K562 (cell line): ENCODE measurements at regions not wholly inside any gene's neighbourhood (a gene's known extent, or its start where the extent isn't known, plus 50 kb on each side); places are given as distances from the start of the nearest gene placed in this dataset.

Experiments
- ATAC-seq: fragments of 200-7000 bp; cut with Tn5 transposase; 3 replicates; pipeline ENCODE4 v1.9.1; 2020; ENCODE audit warnings: moderate library complexity
- BruUV-seq: library from RNA; stranded (reverse); fragments of 400-500 nt; replicated peaks from 2 replicates; lab custom pipeline; 2021; lab: Mats Ljungman, UMichigan
- CTCF ChIA-PET: fragments of 300-600 bp; formaldehyde crosslinking; extraction: SDS; loops from one replicate; lab custom pipeline; 2021; ENCODE audit warnings: low intra/inter-chr PET ratio; lab: Yijun Ruan, JAX
- POLR2A ChIA-PET: fragments of 300-600, 350-650 bp; sonication (Branson Sonifier 250); formaldehyde crosslinking; extraction: SDS; loops from one replicate; lab custom pipeline; 2021; ENCODE audit warnings: antibody characterized with exemption, inconsistent platforms; lab: Yijun Ruan, JAX
- DNase-seq, 4 experiments: peaks; one replicate each; pipeline versions ENCODE4 v3.0.0 to v3.0.0-alpha.2; 2011 to 2018; ENCODE audit warnings: low spot score in 3 of 4, mixed read lengths in 3 of 4; ENCODE audit errors: extremely low read depth in 1 of 4
- FAIRE-seq: peaks from 2 replicates; lab custom pipeline; 2011; peaks lifted over from hg19 to GRCh38; lab: Jason Lieb, UNC
- H2AFZ ChIP-seq: 2 replicates; pipeline ENCODE4 v1.6.0; 2011; ENCODE audit warnings: low read depth, low read length, control low read depth, inconsistent platforms
- H3K27ac ChIP-seq: fragments of 200-600 bp; 3 replicates; pipeline ENCODE4 v1.8.0; 2011; ENCODE audit warnings: low read depth, mild to moderate bottlenecking, control low read depth, inconsistent platforms, low read length, moderate library complexity, mixed read lengths; ENCODE audit errors: extremely low read depth
- H3K27me3 ChIP-seq, 2 experiments: fragments of 300-600 bp in 1 of 2; 2 replicates in 1 of 2; 3 replicates in 1 of 2; pipeline versions ENCODE4 v1.6.0 to v1.8.0; 2011; ENCODE audit warnings: inconsistent platforms in 2 of 2, low read length in 2 of 2, mild to moderate bottlenecking in 1 of 2, mixed read lengths in 1 of 2, moderate library complexity in 1 of 2; ENCODE audit not compliant: control insufficient read depth in 2 of 2, insufficient read depth in 2 of 2
- H3K36me3 ChIP-seq: fragments of 300-600 bp; 3 replicates; pipeline ENCODE4 v1.8.0; 2011; ENCODE audit warnings: mild to moderate bottlenecking, low read length, inconsistent platforms; ENCODE audit not compliant: control insufficient read depth, insufficient read depth
- H3K4me1 ChIP-seq, 2 experiments: fragments of 200-600 bp in 1 of 2; replicated peaks in 1 of 2; 2 replicates in 1 of 2; 3 replicates in 1 of 2; pipeline versions ENCODE4 v1.5.1 to v1.8.0; 2011; ENCODE audit warnings: inconsistent platforms in 2 of 2, low read length in 2 of 2, mild to moderate bottlenecking in 1 of 2, mixed read lengths in 1 of 2, moderate library complexity in 1 of 2; ENCODE audit not compliant: control insufficient read depth in 2 of 2, insufficient read depth in 2 of 2
- H3K4me2 ChIP-seq: 2 replicates; pipeline ENCODE4 v1.6.1; 2011; ENCODE audit warnings: low read length, control low read depth, inconsistent platforms, mixed read lengths; ENCODE audit not compliant: insufficient read depth
- H3K4me3 ChIP-seq: fragments of 200-600 bp; sonication (generic), shearing (Covaris generic); 2 replicates; pipeline ENCODE4 v1.5.1; 2016; ENCODE audit warnings: control low read depth, inconsistent platforms
- H3K79me2 ChIP-seq: fragments of 200-600 bp; 3 replicates; pipeline ENCODE4 v1.8.0; 2011; ENCODE audit warnings: low read length, inconsistent platforms; ENCODE audit not compliant: control insufficient read depth, insufficient read depth
- H3K9ac ChIP-seq, 2 experiments: 2 replicates each; pipeline versions ENCODE4 v1.6.0 to v1.6.1; 2011; ENCODE audit warnings: low read depth in 2 of 2, low read length in 2 of 2, control low read depth in 1 of 2, inconsistent platforms in 1 of 2, mild to moderate bottlenecking in 1 of 2, mixed read lengths in 1 of 2; ENCODE audit not compliant: insufficient read depth in 1 of 2
- H3K9me1 ChIP-seq: one replicate; pipeline ENCODE4 v1.6.0; 2011; ENCODE audit warnings: inconsistent platforms, mild to moderate bottlenecking, low read length, moderate library complexity; ENCODE audit not compliant: control insufficient read depth, insufficient read depth
- H3K9me3 ChIP-seq: replicated peaks from 2 replicates; pipeline ENCODE4 v1.5.1; 2011; ENCODE audit warnings: low read depth, low read length, inconsistent platforms; ENCODE audit not compliant: control insufficient read depth, insufficient read depth
- H4K20me1 ChIP-seq: replicated peaks from 2 replicates; pipeline ENCODE4 v1.6.1; 2011; ENCODE audit warnings: low read length, inconsistent platforms, mixed read lengths; ENCODE audit not compliant: control insufficient read depth, insufficient read depth
- CTBP1 ChIP-seq: fragments of 450-650 bp; IDR thresholded peaks from 2 replicates; pipeline ENCODE4 v1.6.1; 2016; ENCODE audit warnings: borderline replicate concordance
- FIP1L1 ChIP-seq: fragments of 200-400 bp; formaldehyde crosslinking; IDR thresholded peaks from 2 replicates; pipeline ENCODE4 v1.6.1; 2018; ENCODE audit warnings: mild to moderate bottlenecking, low read depth, low read length; ENCODE audit not compliant: poor library complexity, severe bottlenecking
- MLLT1 ChIP-seq, 2 experiments: fragments of 450-650 bp; IDR thresholded peaks; 2 replicates each; pipeline ENCODE4 v1.6.1; 2016
- MTF1 ChIP-seq: fragments of 250-450 bp; sonication (Bioruptor Pico); IDR thresholded peaks from 2 replicates; pipeline ENCODE4 v1.9.0; 2021; ENCODE audit warnings: moderate library complexity, mild to moderate bottlenecking, inconsistent platforms, borderline replicate concordance
- NFRKB ChIP-seq: fragments of 450-650 bp; IDR thresholded peaks from 2 replicates; pipeline ENCODE4 v1.6.1; 2016; ENCODE audit warnings: low read depth
- SNAPC5 ChIP-seq: fragments of 250-450 bp; sonication (Bioruptor Pico); IDR thresholded peaks from 2 replicates; pipeline ENCODE4 v1.8.0; 2021; ENCODE audit warnings: moderate library complexity, mild to moderate bottlenecking, inconsistent platforms
- TCF7L2 ChIP-seq: fragments of 150-350 bp; IDR thresholded peaks from 2 replicates; pipeline ENCODE4 v1.6.1; 2016; ENCODE audit warnings: low read depth, mild to moderate bottlenecking, low read length, moderate library complexity
- TOE1 ChIP-seq, 2 experiments: fragments of 450-650 bp in 1 of 2; sonication (generic) in 1 of 2; formaldehyde crosslinking in 1 of 2; IDR thresholded peaks; 2 replicates each; pipeline versions ENCODE4 v1.7.1 to v1.8.0; 2016 to 2022; ENCODE audit warnings: borderline replicate concordance in 2 of 2, mild to moderate bottlenecking in 2 of 2, antibody characterized with exemption in 1 of 2, inconsistent platforms in 1 of 2, low read depth in 1 of 2, missing genetic modification reagents in 1 of 2, moderate library complexity in 1 of 2
- XRCC4 ChIP-seq: IDR thresholded peaks from one replicate; pipeline ENCODE4 v1.6.1; 2011; ENCODE audit not compliant: insufficient read depth, insufficient read length; ENCODE audit errors: extremely low read depth
- ZC3H4 ChIP-seq: sonication (generic); formaldehyde crosslinking; IDR thresholded peaks from 2 replicates; pipeline ENCODE4 v1.9.0; 2021; ENCODE audit warnings: missing genetic modification reagents, borderline replicate concordance
- ZNF12 ChIP-seq: sonication (generic); formaldehyde crosslinking; IDR thresholded peaks from 2 replicates; pipeline ENCODE4 v1.4.0; 2020; ENCODE audit warnings: mild to moderate bottlenecking, missing genetic modification reagents
- ZNF124 ChIP-seq: sonication (generic); formaldehyde crosslinking; IDR thresholded peaks from 2 replicates; pipeline ENCODE4 v1.8.1; 2022; ENCODE audit warnings: missing genetic modification reagents
- ZNF197 ChIP-seq: fragments of 200-800 bp; sonication (Bioruptor generic); IDR thresholded peaks from 2 replicates; pipeline ENCODE4 v1.6.1; 2016; ENCODE audit warnings: low read depth, missing genetic modification characterization, missing compliant biosample characterization
- ZNF444 ChIP-seq: fragments of 250-450 bp; sonication (Bioruptor Pico); IDR thresholded peaks from 2 replicates; pipeline ENCODE4 v1.4.0; 2020; ENCODE audit warnings: mild to moderate bottlenecking, moderate library complexity
- ZNF589 ChIP-seq: fragments of 200-800 bp; sonication (Bioruptor generic); IDR thresholded peaks from 2 replicates; pipeline ENCODE4 v1.6.1; 2016; ENCODE audit warnings: low read depth, missing genetic modification characterization, missing compliant biosample characterization
- in situ Hi-C: fragments of 300-500 bp; cut with MboI; formaldehyde crosslinking; loops from 4 replicates; pipeline ENCODE4 v1.15.0; 2018; ENCODE audit warnings: inconsistent platforms, mixed read lengths
- intact Hi-C: fragments of 100-400 bp; cut with micrococcal nuclease; formaldehyde crosslinking; loops from 2 replicates; pipeline ENCODE4 v1.14.2; 2022
- TF ChIP-seq, protein P1 (sequence below): fragments of 450-650 bp; IDR thresholded peaks from 2 replicates; pipeline ENCODE4 v1.6.1; 2017; ENCODE audit warnings: antibody characterized with exemption
- TF ChIP-seq, protein P2 (sequence below): fragments of 450-650 bp; formaldehyde crosslinking; IDR thresholded peaks from 2 replicates; pipeline ENCODE4 v1.4.0; 2020; ENCODE audit warnings: mild to moderate bottlenecking, moderate library complexity

- no peak for TF ChIP-seq ZNF124 (CRISPR knock-in tag)
- no peak for TF ChIP-seq SNAPC5 (CRISPR knock-in tag)
- no peak for TF ChIP-seq ZNF444
- no peak for TF ChIP-seq NFRKB
- TF ChIP-seq MLLT1 (IDR thresholded peaks at IDR 0.05), result no peak
Observed at GRCh38 chr5:116830079-116830478, 255.5 kb upstream of the SEMA6A start (continued).

DNA sequence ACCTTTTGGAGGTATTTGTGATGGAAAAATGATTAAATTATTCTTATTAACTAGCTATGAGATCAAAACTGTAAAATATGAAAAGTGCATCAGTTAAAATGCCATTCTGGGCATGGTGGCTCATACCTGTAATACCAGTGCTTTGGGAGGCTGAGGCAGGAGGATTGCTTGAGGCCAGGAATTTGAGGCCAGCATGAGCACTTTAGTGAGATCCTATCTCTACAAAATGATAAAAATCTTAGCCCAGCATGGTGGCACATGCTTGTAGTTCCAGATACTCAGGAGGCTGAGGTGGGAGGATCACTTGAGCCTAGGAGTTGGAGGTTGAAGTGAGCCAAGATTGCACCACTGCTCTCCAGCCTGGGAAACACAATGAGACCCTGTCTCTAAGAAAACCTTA is 252.5 kb upstream of the SEMA6A start:
- FAIRE-seq (no peak), DNase-seq (no peak), ATAC-seq (no peak)
- in situ Hi-C loops, result no loop called here
- Histone ChIP-seq H3K9me1 (no peaks in the 10 kb centered on the region), H3K4me3 (no peak overlapping the region), H3K4me1 (no peaks in the 10 kb centered on the region), H4K20me1 (no peaks in the 10 kb centered on the region), H2AFZ (no peak overlapping the region), H3K27me3 (no peaks in the 10 kb centered on the region), H3K36me3 (no peaks in the 10 kb centered on the region), H3K9me3 (no peaks in the 10 kb centered on the region), H3K79me2 (no peaks in the 10 kb centered on the region), H3K27ac (no peak overlapping the region), H3K9ac (no peak overlapping the region), H3K4me2 (no peak overlapping the region)
- intact Hi-C loops, result no loop called here
- POLR2A ChIA-PET, result no interaction called here
- CTCF ChIA-PET, result no interaction called here
- no TSS peak for BruUV-seq
- TF ChIP-seq ZNF197 (CRISPR knock-in tag) (no peak), ZC3H4 (no peak), XRCC4 (no peak), MTF1 (CRISPR knock-in tag) (no peak), FIP1L1 (no peak), ZNF12 (CRISPR knock-in tag) (no peak), TOE1 (IDR thresholded peaks at IDR 0.05; ENCODE audit: borderline replicate concordance) (no peak), TOE1 (CRISPR knock-in tag; IDR thresholded peaks at IDR 0.05; ENCODE audit: borderline replicate concordance, low read depth) (no peak), ZNF589 (CRISPR knock-in tag) (no peak), TCF7L2 (no peak), CTBP1 (no peak)
- TF ChIP-seq, protein P1, sequence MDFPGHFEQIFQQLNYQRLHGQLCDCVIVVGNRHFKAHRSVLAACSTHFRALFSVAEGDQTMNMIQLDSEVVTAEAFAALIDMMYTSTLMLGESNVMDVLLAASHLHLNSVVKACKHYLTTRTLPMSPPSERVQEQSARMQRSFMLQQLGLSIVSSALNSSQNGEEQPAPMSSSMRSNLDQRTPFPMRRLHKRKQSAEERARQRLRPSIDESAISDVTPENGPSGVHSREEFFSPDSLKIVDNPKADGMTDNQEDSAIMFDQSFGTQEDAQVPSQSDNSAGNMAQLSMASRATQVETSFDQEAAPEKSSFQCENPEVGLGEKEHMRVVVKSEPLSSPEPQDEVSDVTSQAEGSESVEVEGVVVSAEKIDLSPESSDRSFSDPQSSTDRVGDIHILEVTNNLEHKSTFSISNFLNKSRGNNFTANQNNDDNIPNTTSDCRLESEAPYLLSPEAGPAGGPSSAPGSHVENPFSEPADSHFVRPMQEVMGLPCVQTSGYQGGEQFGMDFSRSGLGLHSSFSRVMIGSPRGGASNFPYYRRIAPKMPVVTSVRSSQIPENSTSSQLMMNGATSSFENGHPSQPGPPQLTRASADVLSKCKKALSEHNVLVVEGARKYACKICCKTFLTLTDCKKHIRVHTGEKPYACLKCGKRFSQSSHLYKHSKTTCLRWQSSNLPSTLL, result no peak
- TF ChIP-seq, protein P2, sequence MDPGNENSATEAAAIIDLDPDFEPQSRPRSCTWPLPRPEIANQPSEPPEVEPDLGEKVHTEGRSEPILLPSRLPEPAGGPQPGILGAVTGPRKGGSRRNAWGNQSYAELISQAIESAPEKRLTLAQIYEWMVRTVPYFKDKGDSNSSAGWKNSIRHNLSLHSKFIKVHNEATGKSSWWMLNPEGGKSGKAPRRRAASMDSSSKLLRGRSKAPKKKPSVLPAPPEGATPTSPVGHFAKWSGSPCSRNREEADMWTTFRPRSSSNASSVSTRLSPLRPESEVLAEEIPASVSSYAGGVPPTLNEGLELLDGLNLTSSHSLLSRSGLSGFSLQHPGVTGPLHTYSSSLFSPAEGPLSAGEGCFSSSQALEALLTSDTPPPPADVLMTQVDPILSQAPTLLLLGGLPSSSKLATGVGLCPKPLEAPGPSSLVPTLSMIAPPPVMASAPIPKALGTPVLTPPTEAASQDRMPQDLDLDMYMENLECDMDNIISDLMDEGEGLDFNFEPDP, result no peak
